GM13976 (cell line): ENCODE measurements at regions not wholly inside any gene's neighbourhood (a gene's known extent, or its start where the extent isn't known, plus 50 kb on each side); places are given as distances from the start of the nearest gene placed in this dataset.

ENCODE experiments used
- DNase-seq: peaks from one replicate; pipeline ENCODE4 v3.0.0; 2012; ENCODE audit warnings: low spot score
- in situ Hi-C: fragments of 300-500 bp; cut with MboI; formaldehyde crosslinking; loops from one replicate; pipeline ENCODE4 v1.12.0; 2022; ENCODE audit warnings: low sequenced_read_pairs, mixed read lengths, inconsistent platforms; ENCODE audit not compliant: unreplicated experiment
- TF ChIP-seq, protein P1 (sequence below): IDR thresholded peaks from 2 replicates; pipeline ENCODE4 v1.5.1; 2012; ENCODE audit warnings: borderline replicate concordance, mild to moderate bottlenecking; ENCODE audit not compliant: insufficient read depth; ENCODE audit errors: extremely low read depth, missing control alignments, control extremely low read depth

DNA sequence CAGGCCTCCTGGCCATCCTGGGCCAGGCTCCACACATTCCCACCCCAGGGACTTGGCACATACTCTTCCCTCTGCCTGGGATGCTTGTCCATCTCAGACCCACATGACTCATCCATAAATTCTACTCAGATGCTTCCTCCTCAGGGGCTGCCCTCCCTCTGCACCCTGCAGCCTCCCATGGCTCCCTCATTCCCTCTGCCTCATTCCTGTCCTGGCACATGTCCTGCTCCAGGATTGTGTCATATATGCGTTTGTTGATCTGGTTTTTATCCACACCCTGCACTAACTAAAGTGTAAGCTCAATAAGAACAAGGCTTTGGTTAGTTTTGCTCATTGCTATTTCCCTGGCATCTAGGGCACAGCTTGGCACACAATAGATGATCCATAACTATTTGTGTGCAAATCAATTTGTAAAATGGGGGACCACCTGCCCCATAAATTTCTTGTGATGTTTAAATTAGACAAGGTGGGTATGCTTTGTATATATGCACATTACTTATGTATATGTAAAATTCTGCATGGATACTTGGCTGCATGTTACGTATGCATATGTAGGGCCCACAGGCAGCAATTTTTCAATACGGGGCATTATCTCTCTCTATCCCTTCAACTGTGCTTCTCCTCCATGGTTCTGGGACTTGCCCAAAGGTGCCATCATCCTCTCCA, 191.4 kb downstream of the PTPRU start:
- TF ChIP-seq, protein P1, sequence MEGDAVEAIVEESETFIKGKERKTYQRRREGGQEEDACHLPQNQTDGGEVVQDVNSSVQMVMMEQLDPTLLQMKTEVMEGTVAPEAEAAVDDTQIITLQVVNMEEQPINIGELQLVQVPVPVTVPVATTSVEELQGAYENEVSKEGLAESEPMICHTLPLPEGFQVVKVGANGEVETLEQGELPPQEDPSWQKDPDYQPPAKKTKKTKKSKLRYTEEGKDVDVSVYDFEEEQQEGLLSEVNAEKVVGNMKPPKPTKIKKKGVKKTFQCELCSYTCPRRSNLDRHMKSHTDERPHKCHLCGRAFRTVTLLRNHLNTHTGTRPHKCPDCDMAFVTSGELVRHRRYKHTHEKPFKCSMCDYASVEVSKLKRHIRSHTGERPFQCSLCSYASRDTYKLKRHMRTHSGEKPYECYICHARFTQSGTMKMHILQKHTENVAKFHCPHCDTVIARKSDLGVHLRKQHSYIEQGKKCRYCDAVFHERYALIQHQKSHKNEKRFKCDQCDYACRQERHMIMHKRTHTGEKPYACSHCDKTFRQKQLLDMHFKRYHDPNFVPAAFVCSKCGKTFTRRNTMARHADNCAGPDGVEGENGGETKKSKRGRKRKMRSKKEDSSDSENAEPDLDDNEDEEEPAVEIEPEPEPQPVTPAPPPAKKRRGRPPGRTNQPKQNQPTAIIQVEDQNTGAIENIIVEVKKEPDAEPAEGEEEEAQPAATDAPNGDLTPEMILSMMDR, result no peak
- in situ Hi-C loops, result no loop called here
- DNase-seq, result no peak

DNA sequence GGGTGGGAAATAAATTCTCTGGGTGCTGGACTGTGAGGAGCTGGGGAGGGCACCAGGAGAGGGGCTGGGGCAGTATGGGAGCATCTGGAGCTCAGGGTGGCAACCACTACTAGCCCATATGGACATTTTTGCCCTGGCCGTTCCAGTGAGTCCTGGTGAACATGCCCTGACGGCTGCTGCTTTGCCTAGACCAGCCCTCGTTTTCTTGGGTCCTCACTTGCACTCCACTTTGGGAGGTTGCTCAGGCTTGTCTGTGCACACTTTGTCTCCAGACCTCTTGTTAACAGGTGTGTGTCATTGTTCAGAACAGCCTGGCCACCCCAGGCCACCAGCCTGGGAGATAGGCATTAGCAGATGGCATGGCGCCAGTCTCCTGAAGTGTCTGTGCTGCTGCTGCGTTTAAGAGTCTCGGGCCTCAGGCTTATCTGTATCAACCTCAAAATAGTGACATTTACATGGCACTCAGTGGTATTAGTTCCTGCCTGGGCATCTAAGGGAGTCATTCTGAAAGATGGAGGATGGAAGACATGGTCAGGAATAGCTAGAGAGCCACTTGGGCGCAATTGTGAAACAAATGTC, 190.5 kb downstream of the PTPRU start:
- in situ Hi-C loops, result no loop called here
- TF ChIP-seq, protein P1, result no peak
- no peak for DNase-seq

DNA sequence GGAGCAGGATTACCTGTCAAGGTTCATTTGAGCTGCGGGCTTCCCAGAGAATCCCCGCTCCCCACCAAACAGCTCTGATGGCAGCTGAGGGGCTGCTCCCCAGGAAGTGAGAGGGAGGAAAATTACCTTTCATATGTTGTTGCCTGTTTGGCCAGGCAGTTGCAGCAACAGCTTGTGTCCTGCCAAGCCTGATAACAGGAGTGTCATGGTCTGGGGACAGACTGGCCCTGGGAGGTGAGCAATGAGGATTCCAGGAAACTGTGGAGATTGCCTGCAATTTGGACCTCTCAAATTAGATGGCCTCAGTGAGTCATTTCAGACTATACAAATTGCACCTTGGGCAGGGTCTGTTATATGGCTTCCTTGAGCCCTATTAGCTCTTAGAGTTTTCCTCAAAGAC, 189.3 kb downstream of the PTPRU start:
- in situ Hi-C loops, result no loop called here
- DNase-seq, result no peak
- TF ChIP-seq, protein P1, result no peak

DNA sequence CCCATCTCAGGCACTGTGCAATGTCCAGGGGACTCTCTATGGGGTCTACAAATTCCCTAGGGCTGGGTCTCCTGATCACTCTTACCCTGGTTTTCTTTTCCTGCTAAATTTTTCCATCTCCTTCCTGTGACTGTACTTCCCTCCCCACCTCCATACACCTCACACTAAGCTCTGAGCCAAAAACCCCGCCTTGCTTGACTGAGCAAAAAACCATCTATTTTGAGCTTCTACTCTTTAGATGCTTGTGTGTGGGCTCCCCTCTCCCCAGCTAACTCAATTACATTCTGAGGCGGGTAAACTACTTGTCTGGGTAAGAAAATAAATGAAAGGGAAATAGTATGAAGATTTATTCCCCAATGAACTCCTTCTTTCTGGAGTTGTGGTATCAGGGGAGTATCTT, 187.9 kb downstream of the PTPRU start:
- in situ Hi-C loops, result no loop called here
- TF ChIP-seq, protein P1, result no peak
- no peak for DNase-seq

DNA sequence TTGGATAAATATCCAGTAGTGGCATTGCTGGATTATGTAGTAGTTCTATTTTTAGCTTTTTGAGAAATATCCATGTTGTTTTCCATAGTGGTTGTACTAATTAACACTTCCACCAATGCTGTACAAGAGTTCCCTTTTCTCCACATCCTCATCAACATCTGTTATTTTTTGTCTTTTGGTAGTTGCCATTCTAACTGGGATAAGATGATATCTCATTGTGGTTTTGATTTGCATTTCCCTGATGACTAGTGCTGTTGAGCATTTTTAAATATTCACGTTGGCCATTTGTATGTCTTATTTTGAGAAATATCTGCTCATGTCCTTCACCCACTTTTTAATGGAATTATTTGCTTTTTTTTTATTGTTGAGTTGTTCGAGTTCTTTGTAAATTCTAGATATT, 183.9 kb downstream of the PTPRU start:
- no peak for DNase-seq
- in situ Hi-C loops, result no loop called here
- TF ChIP-seq, protein P1, result no peak

DNA sequence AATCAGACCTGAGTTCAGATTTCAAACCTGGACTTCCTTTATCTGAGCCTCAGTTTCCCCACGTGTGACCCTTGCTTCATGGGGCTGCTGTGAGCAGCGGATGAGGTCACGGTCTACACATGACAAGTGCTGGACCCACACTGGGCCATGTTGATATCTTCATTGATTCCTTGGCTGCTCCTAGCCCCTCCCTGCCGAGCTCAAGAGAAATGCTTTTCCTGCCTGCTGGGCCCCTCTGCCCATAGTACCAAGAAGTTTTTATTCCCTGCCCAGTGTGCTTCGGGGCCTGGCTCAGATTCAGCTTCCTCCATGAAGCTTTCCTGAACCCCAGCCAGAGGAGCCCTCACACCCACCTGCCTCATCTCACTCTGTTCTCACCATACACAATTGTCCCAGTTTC, 181.6 kb downstream of the PTPRU start:
- in situ Hi-C loops, result no loop called here
- DNase-seq, result no peak
- TF ChIP-seq, protein P1, result no peak

DNA sequence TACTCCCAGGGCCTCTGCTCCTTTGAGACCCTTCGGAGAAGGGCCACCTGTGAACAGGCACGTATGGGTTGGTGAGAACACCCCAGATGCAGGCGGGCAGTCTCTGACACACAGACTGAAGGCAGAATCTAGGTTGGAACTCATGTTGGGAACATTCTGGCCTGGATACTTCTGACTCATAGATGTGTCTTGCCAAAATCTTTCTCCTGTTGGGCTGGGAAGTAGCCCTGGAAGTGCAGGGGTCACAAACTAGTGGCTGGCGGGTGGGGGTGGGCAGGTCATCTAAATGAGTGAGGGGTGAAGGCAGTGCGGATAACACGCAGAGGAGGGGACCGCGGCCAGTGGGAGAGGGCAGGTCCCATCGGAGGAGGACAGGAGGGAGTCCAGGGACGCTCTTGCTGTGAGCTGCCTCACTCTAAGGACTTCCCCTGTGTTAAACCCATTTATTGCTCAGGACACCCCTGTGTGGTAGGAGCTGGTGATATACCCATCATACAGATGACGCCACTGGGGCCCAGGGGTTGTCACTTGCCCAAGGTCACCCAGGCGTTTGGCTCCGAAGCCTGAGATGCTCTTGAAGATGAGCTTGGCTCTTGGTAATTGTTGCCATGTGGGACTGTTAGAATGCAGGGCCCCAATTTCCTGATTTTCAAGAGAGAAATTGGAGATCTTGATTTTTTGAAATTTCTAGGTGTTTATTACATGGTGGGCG, 181.0 kb downstream of the PTPRU start:
- DNase-seq, result no peak
- TF ChIP-seq, protein P1, result no peak
- in situ Hi-C loops, result no loop called here
